Right atrium auricular region (tissue), 2 donors: ENCODE measurements at regions not wholly inside any gene's neighbourhood (a gene's known extent, or its start where the extent isn't known, plus 50 kb on each side); places are given as distances from the start of the nearest gene placed in this dataset.

Experiments
- DNase-seq: peaks from one replicate; pipeline ENCODE4 v3.0.0-alpha.2; 2019; ENCODE audit warnings: low spot score
- H3K27ac ChIP-seq, 2 donors: fragments of 200-600 bp; sonication (generic); 1 replicate in 1 of 2; 2 replicates in 1 of 2; pipeline ENCODE4 v1.5.1; 2016 to 2019
- H3K27me3 ChIP-seq, 2 donors: fragments of 200-600 bp; sonication (generic); one replicate each; pipeline versions ENCODE4 v1.5.1 to v1.6.0; 2017 to 2019
- H3K36me3 ChIP-seq: fragments of 200-600 bp; sonication (generic); one replicate; pipeline ENCODE4 v1.5.1; 2016
- H3K4me1 ChIP-seq, 2 donors: fragments of 200-600 bp; sonication (generic); one replicate each; pipeline versions ENCODE4 v1.5.1 to v1.6.0; 2017 to 2019
- H3K4me3 ChIP-seq, 2 donors: fragments of 200-600 bp; sonication (generic); 1 replicate in 1 of 2; 2 replicates in 1 of 2; pipeline ENCODE4 v1.5.1; 2017 to 2019; ENCODE audit warnings: mild to moderate bottlenecking in 1 of 2, moderate library complexity in 1 of 2
- H3K9me3 ChIP-seq, 2 donors: fragments of 200-600 bp; sonication (generic); one replicate each; pipeline ENCODE4 v1.5.1; 2019
- TF ChIP-seq, protein P1 (sequence below), 2 donors: fragments of 200-600 bp; sonication (generic); IDR thresholded peaks; one replicate each; pipeline ENCODE4 v1.5.1; 2019; ENCODE audit warnings: antibody characterized with exemption in 2 of 2

DNA sequence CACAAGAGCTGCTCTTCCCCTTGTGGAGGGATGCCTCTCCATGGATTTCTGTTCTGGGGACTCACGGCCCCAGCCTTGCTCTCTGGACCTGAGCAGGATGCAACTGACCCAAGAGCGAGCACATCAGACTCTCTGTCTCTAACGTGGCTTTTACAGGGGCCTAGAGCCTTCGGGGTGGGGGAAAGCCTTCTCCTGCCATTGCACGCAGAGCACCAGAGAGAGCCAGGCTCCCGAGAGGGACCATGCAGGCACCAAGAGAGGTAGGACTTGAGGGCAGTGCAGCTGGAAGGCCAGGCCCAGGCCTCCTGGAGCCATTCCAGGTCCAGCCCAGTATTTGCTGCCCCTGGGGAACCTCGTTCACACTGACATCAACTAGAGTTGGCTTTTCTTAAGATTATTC, 475.6 kb upstream of the MYT1L start:
- no peaks in the 10 kb centered on the region for H3K4me1 ChIP-seq
- no peak overlapping the region for H3K4me3 ChIP-seq
- TF ChIP-seq, protein P1, sequence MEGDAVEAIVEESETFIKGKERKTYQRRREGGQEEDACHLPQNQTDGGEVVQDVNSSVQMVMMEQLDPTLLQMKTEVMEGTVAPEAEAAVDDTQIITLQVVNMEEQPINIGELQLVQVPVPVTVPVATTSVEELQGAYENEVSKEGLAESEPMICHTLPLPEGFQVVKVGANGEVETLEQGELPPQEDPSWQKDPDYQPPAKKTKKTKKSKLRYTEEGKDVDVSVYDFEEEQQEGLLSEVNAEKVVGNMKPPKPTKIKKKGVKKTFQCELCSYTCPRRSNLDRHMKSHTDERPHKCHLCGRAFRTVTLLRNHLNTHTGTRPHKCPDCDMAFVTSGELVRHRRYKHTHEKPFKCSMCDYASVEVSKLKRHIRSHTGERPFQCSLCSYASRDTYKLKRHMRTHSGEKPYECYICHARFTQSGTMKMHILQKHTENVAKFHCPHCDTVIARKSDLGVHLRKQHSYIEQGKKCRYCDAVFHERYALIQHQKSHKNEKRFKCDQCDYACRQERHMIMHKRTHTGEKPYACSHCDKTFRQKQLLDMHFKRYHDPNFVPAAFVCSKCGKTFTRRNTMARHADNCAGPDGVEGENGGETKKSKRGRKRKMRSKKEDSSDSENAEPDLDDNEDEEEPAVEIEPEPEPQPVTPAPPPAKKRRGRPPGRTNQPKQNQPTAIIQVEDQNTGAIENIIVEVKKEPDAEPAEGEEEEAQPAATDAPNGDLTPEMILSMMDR (IDR thresholded peaks at IDR 0.05), result no peak
- H3K27me3 ChIP-seq, result no peaks in the 10 kb centered on the region
- no peak overlapping the region for H3K27ac ChIP-seq
- DNase-seq, result peak; percentile 40
- H3K36me3 ChIP-seq, result no peaks in the 10 kb centered on the region
- peaks cover 0 to 9% of the 10 kb centered on the region in 2 donors for H3K9me3 ChIP-seq

GRCh38 chr2:2805263-2805662, 474.2 kb upstream of the MYT1L start:
- no peak overlapping the region for H3K4me3 ChIP-seq
- TF ChIP-seq, protein P1 (IDR thresholded peaks at IDR 0.05), result no peak

GRCh38 chr2:2804528-2804927, 473.5 kb upstream of the MYT1L start:
- no peak overlapping the region for H3K27ac ChIP-seq
- TF ChIP-seq, protein P1 (IDR thresholded peaks at IDR 0.05), result no peak
- no peaks in the 10 kb centered on the region for H3K4me1 ChIP-seq
- no peaks in the 10 kb centered on the region for H3K36me3 ChIP-seq
- no peak for DNase-seq
- peaks cover 0 to 9% of the 10 kb centered on the region in 2 donors for H3K9me3 ChIP-seq
- H3K27me3 ChIP-seq, result no peaks in the 10 kb centered on the region
- H3K4me3 ChIP-seq, result no peak overlapping the region

More at GRCh38 chr2:2805263-2805662, 474.2 kb upstream of the MYT1L start:
- Histone ChIP-seq H3K4me1 (no peaks in the 10 kb centered on the region), H3K27me3 (no peaks in the 10 kb centered on the region), H3K27ac (no peak overlapping the region), H3K36me3 (no peaks in the 10 kb centered on the region), H3K9me3 (peaks cover 0 to 9% of the 10 kb centered on the region in 2 donors)
- DNase-seq, result no peak

DNA sequence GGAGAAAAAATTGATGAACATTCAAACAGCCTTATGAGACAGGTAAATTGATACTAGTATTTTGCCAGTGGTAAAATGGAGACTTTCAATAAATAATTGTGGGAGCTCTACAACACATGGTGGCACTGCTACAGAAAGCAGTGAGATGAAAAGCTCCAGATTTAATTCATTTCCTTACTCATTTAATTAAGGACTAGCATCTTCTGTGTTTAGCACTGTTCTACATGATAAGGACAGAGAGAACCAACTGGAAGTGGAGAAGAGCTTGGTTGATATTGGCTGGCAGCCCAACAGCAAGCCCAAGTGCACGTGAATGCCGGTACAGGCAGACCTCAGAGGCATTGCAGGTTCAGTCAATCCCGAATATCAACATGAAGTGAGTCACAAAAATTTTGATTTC, 470.4 kb upstream of the MYT1L start:
- Histone ChIP-seq H3K9me3 (peaks cover 0 to 9% of the 10 kb centered on the region in 2 donors), H3K36me3 (no peaks in the 10 kb centered on the region), H3K4me1 (no peaks in the 10 kb centered on the region), H3K4me3 (no peak overlapping the region), H3K27ac (no peak overlapping the region), H3K27me3 (no peaks in the 10 kb centered on the region)
- TF ChIP-seq, protein P1 (IDR thresholded peaks at IDR 0.05), result no peak
- DNase-seq, result no peak

GRCh38 chr2:2800697-2801096, 469.6 kb upstream of the MYT1L start:
- DNase-seq, result no peak
- no peaks in the 10 kb centered on the region for H3K4me1 ChIP-seq
- no peaks in the 10 kb centered on the region for H3K27me3 ChIP-seq
- peaks cover 0 to 9% of the 10 kb centered on the region in 2 donors for H3K9me3 ChIP-seq
- H3K36me3 ChIP-seq, result no peaks in the 10 kb centered on the region
- no peak overlapping the region for H3K4me3 ChIP-seq
- TF ChIP-seq, protein P1 (IDR thresholded peaks at IDR 0.05), result no peak
- H3K27ac ChIP-seq, result no peak overlapping the region

- Histone ChIP-seq H3K4me3 (no peak overlapping the region), H3K36me3 (no peaks in the 10 kb centered on the region), H3K27me3 (no peaks in the 10 kb centered on the region), H3K27ac (no peak overlapping the region), H3K9me3 (peaks cover 0 to 9% of the 10 kb centered on the region in 2 donors), H3K4me1 (no peaks in the 10 kb centered on the region)
- TF ChIP-seq, protein P1 (IDR thresholded peaks at IDR 0.05), result no peak
- no peak for DNase-seq
These were observed 468.9 kb upstream of the MYT1L start for GRCh38 chr2:2800001-2800400.
